Left ventricle myocardium inferior (tissue), 1 donor: ENCODE measurements at regions not wholly inside any gene's neighbourhood (a gene's known extent, or its start where the extent isn't known, plus 50 kb on each side); places are given as distances from the start of the nearest gene placed in this dataset.

Experiments used
- DNase-seq: peaks from one replicate; pipeline ENCODE4 v3.0.0-alpha.2; 2020
- H3K27ac ChIP-seq: fragments of 200-600 bp; replicated peaks from 2 replicates; pipeline ENCODE4 v1.8.0; 2021
- H3K27me3 ChIP-seq: fragments of 200-600 bp; 2 replicates; pipeline ENCODE4 v1.8.0; 2021; ENCODE audit warnings: low read depth
- H3K36me3 ChIP-seq: fragments of 200-600 bp; 2 replicates; pipeline ENCODE4 v1.8.0; 2021
- H3K4me1 ChIP-seq: fragments of 200-600 bp; 2 replicates; pipeline ENCODE4 v1.8.0; 2021
- H3K4me3 ChIP-seq: fragments of 200-600 bp; 2 replicates; pipeline ENCODE4 v1.8.0; 2021; ENCODE audit warnings: mild to moderate bottlenecking, moderate library complexity
- H3K9me3 ChIP-seq: fragments of 200-600 bp; replicated peaks from 2 replicates; pipeline ENCODE4 v1.8.0; 2021
- CTCF ChIP-seq: fragments of 200-600 bp; IDR thresholded peaks from 2 replicates; pipeline ENCODE4 v1.8.0; 2021; ENCODE audit warnings: antibody characterized with exemption, mild to moderate bottlenecking, borderline replicate concordance
- intact Hi-C: fragments of 100-400 bp; cut with micrococcal nuclease; formaldehyde crosslinking; loops from one replicate; pipeline ENCODE4 v1.11.0; 2022
- donor health status: DM: no; HTN: yes; CAD: no; lungs with severe emphysema.

GRCh38 chr2:241976296-241976695 is 106.8 kb downstream of the RTP5 start:
- Histone ChIP-seq H3K9me3 (peaks cover 8% of the 10 kb centered on the region), H3K27ac (no peak overlapping the region), H3K4me3 (no peak overlapping the region), H3K27me3 (no peaks in the 10 kb centered on the region), H3K36me3 (no peaks in the 10 kb centered on the region), H3K4me1 (no peaks in the 10 kb centered on the region)
- intact Hi-C loops = no loop called here
- DNase-seq = no peak
- no peak for TF ChIP-seq CTCF

DNA sequence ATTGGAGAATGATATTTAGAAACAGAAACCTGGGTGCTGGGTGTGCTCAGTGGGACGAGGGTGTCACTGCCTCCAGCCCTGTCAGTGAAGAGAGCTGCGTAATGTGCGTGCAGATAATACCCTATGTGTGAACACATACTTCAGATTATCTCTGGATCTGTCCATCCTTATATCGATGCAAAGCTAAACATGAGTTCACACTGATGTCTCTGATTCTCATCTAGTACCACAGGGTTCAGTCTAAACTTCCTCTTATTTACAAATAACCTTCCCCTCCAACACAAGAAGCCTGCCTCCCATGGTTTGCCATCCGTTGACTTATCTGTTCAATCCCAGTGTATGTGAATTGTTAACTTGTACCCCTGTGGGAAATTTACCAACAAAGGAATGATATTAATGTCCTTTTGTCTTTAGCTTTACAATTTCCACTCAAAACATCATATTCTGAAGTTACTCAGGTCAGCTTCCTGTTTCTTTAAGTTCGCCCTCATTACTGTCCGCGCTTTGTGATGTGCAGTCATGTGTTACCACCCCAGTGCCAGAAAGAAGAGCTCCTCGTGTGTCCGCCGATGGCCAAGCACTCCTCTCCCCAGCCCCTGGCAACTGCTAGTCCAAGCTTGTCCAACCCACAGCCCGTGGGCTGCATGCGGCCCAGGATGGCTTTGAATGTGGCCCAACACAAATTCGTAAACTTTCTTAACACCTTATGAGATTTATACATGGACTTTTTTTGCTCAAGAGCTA is 108.2 kb downstream of the RTP5 start:
- no peak for DNase-seq
- H3K9me3 ChIP-seq = peaks cover 8% of the 10 kb centered on the region
- no peak overlapping the region for H3K4me3 ChIP-seq
- H3K36me3 ChIP-seq = no peaks in the 10 kb centered on the region
- TF ChIP-seq CTCF = no peak
- H3K4me1 ChIP-seq = no peaks in the 10 kb centered on the region
- intact Hi-C loops = no loop called here
- no peaks in the 10 kb centered on the region for H3K27me3 ChIP-seq
- no peak overlapping the region for H3K27ac ChIP-seq

- H3K27ac ChIP-seq = no peak overlapping the region
- no peaks in the 10 kb centered on the region for H3K36me3 ChIP-seq
- peaks cover 7% of the 10 kb centered on the region for H3K27me3 ChIP-seq
- H3K4me1 ChIP-seq = no peaks in the 10 kb centered on the region
- peaks cover 8% of the 10 kb centered on the region for H3K9me3 ChIP-seq
- intact Hi-C loops = no loop called here
- no peak overlapping the region for H3K4me3 ChIP-seq
- DNase-seq = no peak
- no peak for TF ChIP-seq CTCF
Observed at GRCh38 chr2:241978670-241979069, 109.1 kb downstream of the RTP5 start.

DNA sequence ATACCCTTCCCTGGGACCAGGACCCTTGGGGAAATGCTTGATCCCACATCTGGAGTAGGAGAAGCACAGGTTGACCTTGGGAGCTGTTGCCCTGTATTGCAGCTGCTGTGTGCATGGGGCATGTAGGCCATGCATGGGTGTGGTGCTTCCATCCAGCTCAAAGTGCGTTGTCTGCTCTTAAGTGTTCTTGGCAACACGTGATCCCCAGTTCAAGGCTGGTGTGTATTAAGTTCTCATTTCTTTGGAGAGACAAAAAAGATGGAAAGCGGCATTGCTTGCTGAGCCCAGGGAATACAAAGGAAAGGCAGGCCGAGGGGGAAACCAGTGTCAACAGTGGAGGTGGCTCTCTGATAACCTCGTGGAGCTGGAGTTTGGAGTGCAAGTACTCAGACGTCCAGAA is 110.7 kb downstream of the RTP5 start:
- Histone ChIP-seq H3K36me3 (no peaks in the 10 kb centered on the region), H3K27ac (no peak overlapping the region), H3K27me3 (peaks cover 10% of the 10 kb centered on the region), H3K4me3 (no peak overlapping the region), H3K9me3 (peaks cover 8% of the 10 kb centered on the region), H3K4me1 (no peaks in the 10 kb centered on the region)
- no peak for TF ChIP-seq CTCF
- intact Hi-C loops = no loop called here
- DNase-seq = no peak

DNA sequence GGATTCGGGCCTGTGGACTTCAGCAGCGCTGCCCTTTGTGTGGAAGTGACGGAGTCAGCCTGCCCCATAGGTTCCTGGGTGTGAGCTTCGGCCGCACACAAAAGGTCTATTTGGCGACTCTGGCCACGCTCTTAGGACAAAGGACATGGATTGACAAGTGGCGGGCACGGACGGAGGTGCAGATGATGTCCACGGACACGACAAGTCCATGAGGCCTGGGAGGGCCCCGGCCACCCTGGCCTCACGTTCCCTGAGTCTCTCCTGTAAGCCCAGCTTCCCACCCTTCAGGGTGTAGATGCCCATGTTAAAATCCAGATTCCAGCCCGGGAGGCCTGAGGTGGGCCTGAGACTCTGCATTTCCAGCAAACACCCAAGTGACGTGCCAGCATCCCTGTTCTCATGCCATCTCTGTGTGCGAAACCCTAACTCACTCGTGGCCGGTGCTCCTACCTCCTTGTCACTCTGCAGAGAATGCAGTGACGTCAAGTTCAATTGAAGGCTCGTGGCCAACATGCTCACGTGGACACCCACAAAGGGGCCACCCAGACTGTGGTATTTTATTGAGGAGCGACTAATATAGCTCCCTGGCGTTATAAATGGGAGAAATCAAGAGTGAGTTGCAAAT is 111.7 kb downstream of the RTP5 start:
- Histone ChIP-seq H3K27me3 (peaks cover 10% of the 10 kb centered on the region), H3K27ac (no peak overlapping the region), H3K36me3 (no peaks in the 10 kb centered on the region), H3K9me3 (peaks cover 8% of the 10 kb centered on the region), H3K4me1 (no peaks in the 10 kb centered on the region), H3K4me3 (no peak overlapping the region)
- DNase-seq = no peak
- intact Hi-C loops = no loop called here
- TF ChIP-seq CTCF = no peak
